B cell (primary cell): ENCODE measurements at regions not wholly inside any gene's neighbourhood (a gene's known extent, or its start where the extent isn't known, plus 50 kb on each side); places are given as distances from the start of the nearest gene placed in this dataset.

Source experiments
- CTCF ChIP-seq: fragments of 200-600 bp; IDR thresholded peaks from one replicate; pipeline ENCODE4 v1.8.0; 2022; ENCODE audit warnings: antibody characterized with exemption, mild to moderate bottlenecking
- EZH2 ChIP-seq: IDR thresholded peaks from 2 replicates; pipeline ENCODE4 v1.6.1; 2012; ENCODE audit warnings: borderline replicate concordance, low read depth, mild to moderate bottlenecking, moderate library complexity, low read length; ENCODE audit not compliant: insufficient read depth, poor library complexity, severe bottlenecking

GRCh38 chr3:168156479-168156878 is 60.8 kb upstream of the GOLIM4 start:
- TF ChIP-seq CTCF (no peak), EZH2 (no peak)
